GM19193 (cell line): ENCODE measurements at regions not wholly inside any gene's neighbourhood (a gene's known extent, or its start where the extent isn't known, plus 50 kb on each side); places are given as distances from the start of the nearest gene placed in this dataset.

Experiments used
- POLR2A ChIP-seq: IDR thresholded peaks from 4 replicates; pipeline ENCODE4 v1.6.1; 2011; ENCODE audit not compliant: insufficient read depth, insufficient read length; ENCODE audit errors: extremely low read depth

DNA sequence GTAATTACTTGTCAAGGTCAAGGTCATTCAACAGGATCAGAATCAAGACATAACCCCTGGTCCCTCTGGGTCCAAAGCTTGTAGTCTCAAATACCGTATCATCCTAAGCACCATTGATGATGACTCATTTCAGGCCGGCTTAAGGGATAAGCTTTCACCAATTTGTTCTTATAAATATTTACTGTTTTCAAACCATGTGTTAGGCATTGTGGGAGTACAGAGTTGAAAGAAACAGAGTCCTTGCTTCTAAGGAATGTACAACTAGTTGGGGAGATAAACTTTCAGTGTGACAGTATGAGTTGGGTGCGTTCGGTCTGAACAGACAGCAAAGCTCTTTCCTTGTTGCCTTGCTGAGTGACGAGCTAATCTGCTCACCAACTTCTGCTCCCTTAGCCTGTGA lies 183.5 kb upstream of the MAF start:
- TF ChIP-seq POLR2A = no peak

GRCh38 chr16:79777679-79778078 lies 177.1 kb upstream of the MAF start:
- TF ChIP-seq POLR2A = no peak

DNA sequence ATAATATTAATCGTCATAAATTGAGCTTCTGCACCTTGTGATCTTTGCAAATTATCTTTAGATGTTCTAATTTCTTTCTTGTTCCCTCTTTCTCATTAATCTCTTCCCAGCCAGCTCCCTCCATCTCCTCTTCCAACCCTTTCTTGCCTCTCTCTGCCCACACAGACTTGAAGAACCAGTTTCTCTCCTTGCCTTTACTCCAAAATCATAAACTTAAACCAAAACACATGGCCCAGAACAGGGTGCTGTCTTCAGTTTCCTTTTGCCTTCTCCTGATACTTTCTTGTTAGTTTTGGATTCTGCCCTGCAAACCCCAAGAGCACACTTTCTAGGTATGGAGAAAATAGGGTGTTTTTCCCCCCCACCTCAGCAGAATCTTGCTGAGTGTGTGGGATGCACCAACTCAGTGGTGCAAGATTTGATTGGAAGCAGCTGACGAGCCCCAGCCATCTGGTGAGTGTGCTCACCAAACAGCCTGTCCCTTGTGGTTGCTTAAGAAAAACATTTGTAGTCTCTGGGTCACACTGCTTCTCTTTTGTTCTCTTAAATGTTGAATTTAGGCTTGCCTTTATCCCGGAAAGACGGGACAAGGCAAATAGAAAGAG lies 175.8 kb upstream of the MAF start:
- TF ChIP-seq POLR2A = no peak

- TF ChIP-seq POLR2A = no peak
Measured at GRCh38 chr16:79772784-79773183, 172.2 kb upstream of the MAF start.

DNA sequence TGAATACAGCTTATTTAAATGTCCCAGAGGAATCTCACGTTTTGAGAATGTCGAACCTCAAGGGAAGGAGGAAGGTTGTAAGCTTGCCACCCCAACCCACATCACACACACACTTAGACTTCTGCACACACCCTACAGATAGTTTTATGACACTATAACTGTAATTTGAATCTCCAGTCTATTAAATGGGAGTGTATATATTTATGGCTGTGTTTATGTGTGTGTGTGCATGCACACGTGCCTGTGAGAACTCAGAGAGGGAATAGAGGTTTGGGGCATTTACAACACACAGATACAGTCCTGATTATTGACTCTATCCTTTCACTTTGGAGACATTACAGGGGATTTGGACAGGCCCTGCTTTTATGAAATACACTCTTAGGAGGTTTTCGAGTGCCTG lies 171.5 kb upstream of the MAF start:
- no peak for TF ChIP-seq POLR2A

- no peak for TF ChIP-seq POLR2A
Measured at GRCh38 chr16:79770244-79771064, 169.9 kb upstream of the MAF start.

DNA sequence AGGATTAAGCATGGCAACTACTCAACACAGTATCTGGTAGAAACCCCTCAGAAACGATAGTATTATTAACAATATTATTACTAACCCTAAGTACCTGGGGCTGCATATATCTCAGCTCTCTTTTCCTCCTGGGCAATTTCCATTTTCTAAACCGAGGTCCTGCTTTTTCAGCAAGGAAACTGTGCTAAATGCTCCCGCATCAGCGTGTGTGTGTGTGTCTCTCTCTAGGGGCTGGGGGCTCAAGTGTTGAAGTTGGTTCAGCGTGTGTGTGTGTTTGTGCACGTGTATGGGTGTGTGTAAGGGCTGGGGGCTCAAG lies 169.3 kb upstream of the MAF start:
- no peak for TF ChIP-seq POLR2A

- no peak for TF ChIP-seq POLR2A
Measured at GRCh38 chr16:79769270-79769927, 168.9 kb upstream of the MAF start.

- TF ChIP-seq POLR2A = no peak
Measured at GRCh38 chr16:79768276-79768970, 167.9 kb upstream of the MAF start.

GRCh38 chr16:79767421-79768275 lies 167.1 kb upstream of the MAF start:
- TF ChIP-seq POLR2A = no peak

DNA sequence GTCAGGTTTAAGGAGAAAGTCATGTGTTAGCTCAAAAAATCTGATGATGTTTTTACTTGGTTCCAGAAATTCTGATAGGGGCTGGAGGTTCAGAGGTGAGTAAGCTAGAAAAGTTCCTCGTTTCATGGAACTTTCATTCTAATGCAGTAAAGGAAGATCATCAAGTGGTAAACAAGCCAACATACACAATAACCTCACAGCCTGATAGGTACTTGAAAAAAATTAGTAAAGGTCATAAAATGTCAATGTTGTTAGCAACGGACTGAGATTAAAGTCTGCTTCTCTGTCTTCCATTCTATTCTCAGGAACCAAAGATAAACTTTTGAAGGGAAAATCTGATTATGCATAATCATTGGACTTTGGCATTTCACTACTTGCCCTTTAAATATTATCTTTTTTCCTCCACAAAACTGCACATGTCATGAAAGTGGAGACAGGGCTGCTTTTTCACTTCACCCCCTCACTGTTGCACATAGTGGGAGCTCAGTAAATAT lies 165.4 kb upstream of the MAF start:
- TF ChIP-seq POLR2A = no peak

- TF ChIP-seq POLR2A = no peak
Measured at GRCh38 chr16:79765431-79765830, 164.9 kb upstream of the MAF start.

- no peak for TF ChIP-seq POLR2A
Measured at GRCh38 chr16:79764415-79765110, 164.0 kb upstream of the MAF start.

DNA sequence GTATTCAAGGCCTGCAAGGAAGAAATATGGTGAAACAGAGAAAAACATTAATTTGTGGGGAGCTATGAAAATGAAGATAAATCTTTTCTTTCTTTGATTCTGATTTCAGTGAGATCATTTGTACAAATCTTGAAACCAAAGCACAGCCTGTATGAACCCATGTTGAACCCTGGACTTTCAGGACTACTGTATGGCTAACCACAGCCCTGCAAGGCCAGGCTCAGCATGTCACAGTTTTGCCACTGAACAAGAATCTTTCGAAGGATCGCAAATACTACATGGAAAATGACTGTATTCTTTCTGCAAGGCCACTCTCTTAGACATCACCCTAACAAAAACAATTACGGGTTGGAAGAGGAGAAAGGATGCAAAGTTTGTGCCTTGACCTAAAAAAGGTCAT lies 161.7 kb upstream of the MAF start:
- no peak for TF ChIP-seq POLR2A

- no peak for TF ChIP-seq POLR2A
Measured at GRCh38 chr16:79758615-79759346, 158.2 kb upstream of the MAF start.
